PFSK-1 (cell line): ENCODE measurements at regions not wholly inside any gene's neighbourhood (a gene's known extent, or its start where the extent isn't known, plus 50 kb on each side); places are given as distances from the start of the nearest gene placed in this dataset.

ENCODE experiments used
- FOXP2 ChIP-seq: optimal IDR thresholded peaks from 2 replicates; pipeline ENCODE3; 2011; ENCODE audit warnings: borderline replicate concordance, control low read depth, inconsistent platforms; ENCODE audit not compliant: insufficient read depth; ENCODE audit errors: extremely low read length, extremely low read depth
- POLR2AphosphoS5 ChIP-seq: IDR thresholded peaks from 2 replicates; pipeline ENCODE4 v1.6.1; 2012; ENCODE audit warnings: low read depth, mild to moderate bottlenecking, control low read depth, low read length, moderate library complexity
- SIN3A ChIP-seq: IDR thresholded peaks from 2 replicates; pipeline ENCODE4 v1.6.1; 2012; ENCODE audit warnings: mild to moderate bottlenecking, low read length, moderate library complexity, borderline replicate concordance; ENCODE audit not compliant: insufficient read depth
- TAF1 ChIP-seq: IDR thresholded peaks from 2 replicates; pipeline ENCODE4 v1.6.1; 2012; ENCODE audit warnings: low read length, control low read depth, borderline replicate concordance; ENCODE audit not compliant: insufficient read depth
- TF ChIP-seq, protein P1 (sequence below), 2 experiments: IDR thresholded peaks; 2 replicates each; pipeline versions ENCODE4 v1.6.1 to v1.8.0; 2011 to 2012; ENCODE audit warnings: low read depth in 2 of 2, low read length in 2 of 2, control low read depth in 1 of 2, inconsistent platforms in 1 of 2, mild to moderate bottlenecking in 1 of 2, moderate library complexity in 1 of 2; ENCODE audit not compliant: insufficient read depth in 1 of 2

- no peak for TF ChIP-seq POLR2AphosphoS5
- no peak for TF ChIP-seq FOXP2
- no peak for TF ChIP-seq SIN3A
Measured at GRCh38 chr5:63375851-63376250, 586.4 kb downstream of the HTR1A start.

- TF ChIP-seq SIN3A (no peak), TAF1 (no peak), POLR2AphosphoS5 (no peak), FOXP2 (no peak)
- TF ChIP-seq, protein P1, sequence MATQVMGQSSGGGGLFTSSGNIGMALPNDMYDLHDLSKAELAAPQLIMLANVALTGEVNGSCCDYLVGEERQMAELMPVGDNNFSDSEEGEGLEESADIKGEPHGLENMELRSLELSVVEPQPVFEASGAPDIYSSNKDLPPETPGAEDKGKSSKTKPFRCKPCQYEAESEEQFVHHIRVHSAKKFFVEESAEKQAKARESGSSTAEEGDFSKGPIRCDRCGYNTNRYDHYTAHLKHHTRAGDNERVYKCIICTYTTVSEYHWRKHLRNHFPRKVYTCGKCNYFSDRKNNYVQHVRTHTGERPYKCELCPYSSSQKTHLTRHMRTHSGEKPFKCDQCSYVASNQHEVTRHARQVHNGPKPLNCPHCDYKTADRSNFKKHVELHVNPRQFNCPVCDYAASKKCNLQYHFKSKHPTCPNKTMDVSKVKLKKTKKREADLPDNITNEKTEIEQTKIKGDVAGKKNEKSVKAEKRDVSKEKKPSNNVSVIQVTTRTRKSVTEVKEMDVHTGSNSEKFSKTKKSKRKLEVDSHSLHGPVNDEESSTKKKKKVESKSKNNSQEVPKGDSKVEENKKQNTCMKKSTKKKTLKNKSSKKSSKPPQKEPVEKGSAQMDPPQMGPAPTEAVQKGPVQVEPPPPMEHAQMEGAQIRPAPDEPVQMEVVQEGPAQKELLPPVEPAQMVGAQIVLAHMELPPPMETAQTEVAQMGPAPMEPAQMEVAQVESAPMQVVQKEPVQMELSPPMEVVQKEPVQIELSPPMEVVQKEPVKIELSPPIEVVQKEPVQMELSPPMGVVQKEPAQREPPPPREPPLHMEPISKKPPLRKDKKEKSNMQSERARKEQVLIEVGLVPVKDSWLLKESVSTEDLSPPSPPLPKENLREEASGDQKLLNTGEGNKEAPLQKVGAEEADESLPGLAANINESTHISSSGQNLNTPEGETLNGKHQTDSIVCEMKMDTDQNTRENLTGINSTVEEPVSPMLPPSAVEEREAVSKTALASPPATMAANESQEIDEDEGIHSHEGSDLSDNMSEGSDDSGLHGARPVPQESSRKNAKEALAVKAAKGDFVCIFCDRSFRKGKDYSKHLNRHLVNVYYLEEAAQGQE (IDR thresholded peaks at IDR 0.05; ENCODE audit: insufficient read depth in 1 of 2, low read depth in 2 of 2, low read length in 2 of 2): no peak
Measured at GRCh38 chr5:63374085-63374484, 588.2 kb downstream of the HTR1A start.

DNA sequence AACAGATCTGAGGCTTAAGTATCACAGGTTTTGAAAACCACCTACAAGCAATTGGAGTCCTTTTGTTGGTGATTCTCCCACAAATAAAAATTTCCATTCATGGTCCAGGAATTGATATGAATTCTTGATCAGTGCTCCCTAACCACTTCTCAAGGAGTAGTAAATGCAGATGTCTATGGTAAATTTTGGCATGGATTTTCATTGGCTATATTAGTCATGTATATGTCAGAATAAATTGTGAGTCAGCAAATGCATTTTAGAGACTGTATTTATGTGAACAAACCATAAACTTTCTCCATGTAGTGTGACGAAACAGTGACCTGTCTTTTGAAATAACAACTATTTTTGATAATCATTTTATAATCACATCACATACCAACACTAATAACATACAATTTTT is 611.1 kb downstream of the HTR1A start:
- TF ChIP-seq TAF1: no peak
- no peak for TF ChIP-seq POLR2AphosphoS5
- TF ChIP-seq FOXP2: no peak
- TF ChIP-seq, protein P1 (IDR thresholded peaks at IDR 0.05; ENCODE audit: insufficient read depth in 1 of 2, low read depth in 2 of 2, low read length in 2 of 2): no peak
- no peak for TF ChIP-seq SIN3A

DNA sequence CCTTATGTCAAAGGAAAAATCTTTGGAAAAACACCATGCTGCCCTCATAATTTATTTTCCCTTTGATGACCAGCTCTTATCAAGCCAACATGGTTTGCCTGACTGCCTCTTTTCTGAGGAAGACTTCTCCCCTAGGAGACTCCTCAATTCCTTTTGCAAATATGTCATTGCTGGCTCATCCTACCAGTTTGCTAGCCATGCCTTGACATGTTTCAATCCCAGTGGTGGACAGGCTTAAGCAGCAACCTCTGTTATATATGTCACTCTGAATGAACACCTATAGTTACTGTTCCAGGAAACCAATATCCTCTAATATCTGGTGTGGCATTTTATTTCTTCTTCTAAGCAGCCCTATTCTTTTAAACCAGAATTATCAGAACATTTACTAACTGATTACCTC is 615.8 kb downstream of the HTR1A start:
- TF ChIP-seq TAF1 (no peak), POLR2AphosphoS5 (no peak), FOXP2 (no peak), SIN3A (no peak)
- TF ChIP-seq, protein P1 (IDR thresholded peaks at IDR 0.05; ENCODE audit: insufficient read depth in 1 of 2, low read depth in 2 of 2, low read length in 2 of 2): no peak

DNA sequence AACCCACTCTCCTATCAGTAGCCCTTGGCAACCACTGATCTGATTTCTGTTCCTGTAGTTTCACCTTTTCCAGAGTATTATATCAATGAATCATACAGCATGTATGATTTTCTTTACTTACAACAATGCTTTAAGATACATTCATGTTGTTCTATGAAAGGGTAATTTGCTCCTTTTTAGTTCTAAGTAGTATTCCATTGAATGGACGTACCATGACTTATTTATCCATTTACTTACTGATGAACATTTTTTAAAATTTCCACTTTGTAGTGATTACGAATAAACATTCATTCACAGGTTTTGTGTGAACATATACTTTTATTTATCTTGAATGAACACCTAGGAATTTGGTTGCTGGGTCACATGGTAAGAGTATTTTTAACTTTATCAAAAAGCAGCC is 620.8 kb downstream of the HTR1A start:
- TF ChIP-seq SIN3A: no peak
- TF ChIP-seq POLR2AphosphoS5: no peak
- TF ChIP-seq FOXP2: no peak
- TF ChIP-seq, protein P1 (IDR thresholded peaks at IDR 0.05; ENCODE audit: insufficient read depth in 1 of 2, low read depth in 2 of 2, low read length in 2 of 2): no peak
- TF ChIP-seq TAF1: no peak
